Caco-2 (cell line): ENCODE measurements at regions not wholly inside any gene's neighbourhood (a gene's known extent, or its start where the extent isn't known, plus 50 kb on each side); places are given as distances from the start of the nearest gene placed in this dataset.

Experiments used
- BruUV-seq: library from RNA; stranded (reverse); fragments of 400-500 nt; replicated peaks from 2 replicates; lab custom pipeline; 2021; lab: Mats Ljungman, UMichigan
- CTCF ChIA-PET: fragments of 300-600 bp; sonication (Branson Sonifier 250); formaldehyde crosslinking; loops from one replicate; lab custom pipeline; 2022; ENCODE audit warnings: antibody characterized with exemption; lab: Charles Lee
- POLR2A ChIA-PET: fragments of 300-600 bp; sonication (Branson Sonifier 250); formaldehyde crosslinking; loops from one replicate; lab custom pipeline; 2022; ENCODE audit warnings: antibody characterized with exemption; lab: Charles Lee
- DNase-seq, 2 experiments: peaks; one replicate each; pipeline versions ENCODE4 v3.0.0 to v3.0.0-alpha.2; 2020 to 2022
- H3K27me3 ChIP-seq: replicated peaks from 2 replicates; pipeline ENCODE4 v1.6.0; 2011; ENCODE audit warnings: low read length; ENCODE audit not compliant: control insufficient read depth, insufficient read depth
- H3K36me3 ChIP-seq: 2 replicates; pipeline ENCODE4 v1.5.1; 2011; ENCODE audit warnings: low read length; ENCODE audit not compliant: control insufficient read depth, insufficient read depth
- H3K4me1 ChIP-seq: fragments of 250-450 bp; sonication (Bioruptor Pico); 2 replicates; pipeline ENCODE4 v1.5.1; 2020; ENCODE audit warnings: mild to moderate bottlenecking
- H3K4me3 ChIP-seq: 2 replicates; pipeline ENCODE4 v1.5.1; 2011; ENCODE audit warnings: low read depth, mild to moderate bottlenecking, control low read depth, low read length
- H3K9me3 ChIP-seq: fragments of 250-450 bp; sonication (Bioruptor Pico); 2 replicates; pipeline ENCODE4 v1.5.1; 2020; ENCODE audit warnings: mild to moderate bottlenecking, moderate library complexity
- H3K27ac Mint-ChIP-seq: one replicate; pipeline ENCODE4 v1.8.0; 2022; ENCODE audit warnings: mixed read lengths; ENCODE audit not compliant: unreplicated experiment
- H3K27me3 Mint-ChIP-seq: one replicate; pipeline ENCODE4 v1.8.0; 2022; ENCODE audit warnings: mixed read lengths; ENCODE audit not compliant: insufficient read depth, unreplicated experiment
- H3K36me3 Mint-ChIP-seq: one replicate; pipeline ENCODE4 v1.8.0; 2022; ENCODE audit warnings: mild to moderate bottlenecking, mixed read lengths; ENCODE audit not compliant: insufficient read depth, unreplicated experiment
- H3K4me1 Mint-ChIP-seq: one replicate; pipeline ENCODE4 v1.8.0; 2022; ENCODE audit warnings: low read depth, mixed read lengths; ENCODE audit not compliant: unreplicated experiment
- H3K4me3 Mint-ChIP-seq: one replicate; pipeline ENCODE4 v1.8.0; 2022; ENCODE audit warnings: mild to moderate bottlenecking, moderate library complexity, mixed read lengths; ENCODE audit not compliant: unreplicated experiment
- H3K9me3 Mint-ChIP-seq: one replicate; pipeline ENCODE4 v1.8.0; 2022; ENCODE audit warnings: mixed read lengths; ENCODE audit not compliant: unreplicated experiment
- CTCF ChIP-seq, 2 experiments: fragments of 200-600 bp in 1 of 2; IDR thresholded peaks; 1 replicate in 1 of 2; 2 replicates in 1 of 2; pipeline versions ENCODE4 v1.5.1 to v1.8.0; 2011 to 2022; ENCODE audit warnings: antibody characterized with exemption in 1 of 2, control low read depth in 1 of 2, inconsistent platforms in 1 of 2, low read depth in 1 of 2, low read length in 1 of 2, mild to moderate bottlenecking in 1 of 2, moderate library complexity in 1 of 2; ENCODE audit not compliant: insufficient read depth in 1 of 2, severe bottlenecking in 1 of 2, unreplicated experiment in 1 of 2
- intact Hi-C: fragments of 100-400 bp; cut with micrococcal nuclease; formaldehyde crosslinking; loops from one replicate; pipeline ENCODE4 v1.10.0; 2022; ENCODE audit not compliant: unreplicated experiment

- ChIA-PET POLR2A (no interaction called here), CTCF (no interaction called here)
- Mint-ChIP-seq H3K9me3 (no peaks in the 10 kb centered on the region), H3K4me3 (no peak overlapping the region), H3K27ac (no peak overlapping the region), H3K4me1 (no peaks in the 10 kb centered on the region), H3K36me3 (no peaks in the 10 kb centered on the region), H3K27me3 (peaks cover 10% of the 10 kb centered on the region)
- intact Hi-C loops, result no loop called here
- Histone ChIP-seq H3K4me3 (no peak overlapping the region), H3K36me3 (no peaks in the 10 kb centered on the region), H3K4me1 (no peaks in the 10 kb centered on the region), H3K27me3 (no peaks in the 10 kb centered on the region), H3K9me3 (no peaks in the 10 kb centered on the region)
- DNase-seq, result peak in 1 of 2 experiments; percentile 5
- no TSS peak for BruUV-seq
- TF ChIP-seq CTCF (IDR thresholded peaks at IDR 0.05; ENCODE audit: insufficient read depth in 1 of 2, low read depth in 1 of 2, low read length in 1 of 2, severe bottlenecking in 1 of 2, unreplicated experiment in 1 of 2), result no peak
Measured at GRCh38 chr10:130746311-130746710, 565.2 kb downstream of the TCERG1L start.

- no TSS peak for BruUV-seq
- no peaks in the 10 kb centered on the region for H3K9me3 Mint-ChIP-seq
- no peak for TF ChIP-seq CTCF (IDR thresholded peaks at IDR 0.05; ENCODE audit: insufficient read depth in 1 of 2, low read depth in 1 of 2, low read length in 1 of 2, severe bottlenecking in 1 of 2, unreplicated experiment in 1 of 2)
- peak in 1 of 2 experiments; percentile 9 for DNase-seq
- no peak overlapping the region for H3K27ac Mint-ChIP-seq
- no peaks in the 10 kb centered on the region for H3K36me3 Mint-ChIP-seq
- H3K4me3 ChIP-seq, result no peak overlapping the region
- ChIA-PET CTCF (no interaction called here), POLR2A (no interaction called here)
- no peaks in the 10 kb centered on the region for H3K36me3 ChIP-seq
- H3K4me3 Mint-ChIP-seq, result no peak overlapping the region
- no peaks in the 10 kb centered on the region for H3K4me1 Mint-ChIP-seq
- H3K27me3 ChIP-seq, result no peaks in the 10 kb centered on the region
- intact Hi-C loops, result no loop called here
- no peaks in the 10 kb centered on the region for H3K9me3 ChIP-seq
- no peaks in the 10 kb centered on the region for H3K4me1 ChIP-seq
- peaks cover 9% of the 10 kb centered on the region for H3K27me3 Mint-ChIP-seq
Measured at GRCh38 chr10:130747356-130747755, 564.2 kb downstream of the TCERG1L start.

GRCh38 chr10:130747946-130748345 lies 563.6 kb downstream of the TCERG1L start:
- Mint-ChIP-seq H3K27ac (no peak overlapping the region), H3K9me3 (no peaks in the 10 kb centered on the region), H3K4me1 (no peaks in the 10 kb centered on the region), H3K4me3 (no peak overlapping the region), H3K27me3 (peaks cover 9% of the 10 kb centered on the region), H3K36me3 (no peaks in the 10 kb centered on the region)
- no peak for TF ChIP-seq CTCF (IDR thresholded peaks at IDR 0.05; ENCODE audit: insufficient read depth in 1 of 2, low read depth in 1 of 2, low read length in 1 of 2, severe bottlenecking in 1 of 2, unreplicated experiment in 1 of 2)
- no peak overlapping the region for H3K4me3 ChIP-seq
- CTCF ChIA-PET, result no interaction called here
- POLR2A ChIA-PET, result no interaction called here
- no peaks in the 10 kb centered on the region for H3K9me3 ChIP-seq
- H3K36me3 ChIP-seq, result no peaks in the 10 kb centered on the region
- H3K27me3 ChIP-seq, result no peaks in the 10 kb centered on the region
- intact Hi-C loops, result no loop called here
- DNase-seq, result no peak
- H3K4me1 ChIP-seq, result no peaks in the 10 kb centered on the region
- BruUV-seq, result no TSS peak
